Testis (tissue), 2 donors: ENCODE measurements at regions not wholly inside any gene's neighbourhood (a gene's known extent, or its start where the extent isn't known, plus 50 kb on each side); places are given as distances from the start of the nearest gene placed in this dataset.

Source experiments
- DNase-seq: peaks from one replicate; pipeline ENCODE4 v3.0.0-alpha.2; 2019
- H3K27ac ChIP-seq, 2 donors: fragments of 200-600 bp; sonication (generic); one replicate each; pipeline ENCODE4 v1.5.1; 2019
- H3K27me3 ChIP-seq: fragments of 200-600 bp; sonication (generic); one replicate; pipeline ENCODE4 v1.5.1; 2019
- H3K36me3 ChIP-seq: fragments of 200-600 bp; sonication (generic); one replicate; pipeline ENCODE4 v1.5.1; 2017; ENCODE audit warnings: low read depth; ENCODE audit errors: missing control alignments
- H3K4me1 ChIP-seq: fragments of 200-600 bp; sonication (generic); one replicate; pipeline ENCODE4 v1.5.1; 2019
- H3K4me3 ChIP-seq, 2 donors: fragments of 200-600 bp; sonication (generic); one replicate each; pipeline ENCODE4 v1.5.1; 2017 to 2019
- H3K9me3 ChIP-seq: fragments of 200-600 bp; sonication (generic); one replicate; pipeline ENCODE4 v1.5.1; 2017
- POLR2A ChIP-seq: fragments of 450-650 bp; IDR thresholded peaks from one replicate; pipeline ENCODE4 v1.6.1; 2017; ENCODE audit warnings: antibody characterized with exemption, mild to moderate bottlenecking, moderate library complexity
- WGBS, 2 donors: methylation state at CpG; one replicate each; pipeline ENCODE4 v1.1.5; 2018; 5-methylcytosine and 5-hydroxymethylcytosine counted together
- intact Hi-C: fragments of 100-400 bp; cut with DNase I; formaldehyde crosslinking; loops from one replicate; pipeline ENCODE4 v1.15.1; 2023; ENCODE audit warnings: low total_unique reads
- TF ChIP-seq, protein P1 (sequence below), 3 experiments: fragments of 450-650 bp in 2 of 3; fragments of 200-600 bp in 1 of 3; sonication (generic) in 1 of 3; IDR thresholded peaks; one replicate each; pipeline ENCODE4 v1.5.1; 2016 to 2019; ENCODE audit warnings: antibody characterized with exemption in 3 of 3, mild to moderate bottlenecking in 2 of 3, moderate library complexity in 1 of 3

DNA sequence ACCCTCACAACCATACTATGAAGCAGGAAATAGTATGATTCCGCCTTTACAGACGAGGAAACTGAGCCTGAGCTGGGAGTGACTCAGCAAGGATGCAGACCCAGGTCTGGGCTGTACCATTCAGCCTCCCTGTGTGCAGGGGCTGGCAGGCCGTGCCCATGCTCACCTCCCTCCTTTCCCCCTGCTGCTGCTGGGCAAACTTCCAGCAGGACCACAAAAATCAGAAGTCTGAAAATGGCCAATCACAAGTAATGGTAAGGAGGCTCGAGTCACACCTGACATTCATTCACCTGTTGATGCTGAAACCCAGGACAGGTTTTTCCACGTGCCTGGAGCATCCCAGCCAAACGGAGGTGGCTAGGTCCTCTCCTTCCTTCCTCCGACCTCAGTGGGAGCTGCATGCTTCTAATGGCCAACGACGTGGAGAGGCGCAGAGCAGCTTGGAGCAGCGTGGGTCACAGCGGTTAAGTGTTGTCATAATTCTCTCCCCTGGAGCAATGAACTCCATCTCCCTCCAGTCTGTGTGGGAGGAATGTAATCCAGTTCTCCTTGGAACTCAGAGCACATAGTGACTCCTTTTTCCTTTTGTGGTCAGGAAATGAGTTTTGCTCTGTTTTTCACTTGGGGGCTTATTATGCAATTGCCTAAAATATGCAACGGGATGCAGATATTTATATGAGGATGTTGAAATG is 371.7 kb downstream of the BCOR start:
- no peak for DNase-seq
- no peaks in the 10 kb centered on the region for H3K4me1 ChIP-seq
- WGBS, 2 donors, result 47 to 53% methylated on average over 1 to 13 of the region's 13 CpGs
- no peaks in the 10 kb centered on the region for H3K27me3 ChIP-seq
- no peaks in the 10 kb centered on the region for H3K36me3 ChIP-seq
- no peaks in the 10 kb centered on the region for H3K9me3 ChIP-seq
- no peak overlapping the region for H3K4me3 ChIP-seq
- TF ChIP-seq POLR2A, result no peak
- TF ChIP-seq, protein P1, sequence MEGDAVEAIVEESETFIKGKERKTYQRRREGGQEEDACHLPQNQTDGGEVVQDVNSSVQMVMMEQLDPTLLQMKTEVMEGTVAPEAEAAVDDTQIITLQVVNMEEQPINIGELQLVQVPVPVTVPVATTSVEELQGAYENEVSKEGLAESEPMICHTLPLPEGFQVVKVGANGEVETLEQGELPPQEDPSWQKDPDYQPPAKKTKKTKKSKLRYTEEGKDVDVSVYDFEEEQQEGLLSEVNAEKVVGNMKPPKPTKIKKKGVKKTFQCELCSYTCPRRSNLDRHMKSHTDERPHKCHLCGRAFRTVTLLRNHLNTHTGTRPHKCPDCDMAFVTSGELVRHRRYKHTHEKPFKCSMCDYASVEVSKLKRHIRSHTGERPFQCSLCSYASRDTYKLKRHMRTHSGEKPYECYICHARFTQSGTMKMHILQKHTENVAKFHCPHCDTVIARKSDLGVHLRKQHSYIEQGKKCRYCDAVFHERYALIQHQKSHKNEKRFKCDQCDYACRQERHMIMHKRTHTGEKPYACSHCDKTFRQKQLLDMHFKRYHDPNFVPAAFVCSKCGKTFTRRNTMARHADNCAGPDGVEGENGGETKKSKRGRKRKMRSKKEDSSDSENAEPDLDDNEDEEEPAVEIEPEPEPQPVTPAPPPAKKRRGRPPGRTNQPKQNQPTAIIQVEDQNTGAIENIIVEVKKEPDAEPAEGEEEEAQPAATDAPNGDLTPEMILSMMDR (IDR thresholded peaks at IDR 0.05), result no peak
- intact Hi-C loops, result no loop called here
- no peak overlapping the region for H3K27ac ChIP-seq

DNA sequence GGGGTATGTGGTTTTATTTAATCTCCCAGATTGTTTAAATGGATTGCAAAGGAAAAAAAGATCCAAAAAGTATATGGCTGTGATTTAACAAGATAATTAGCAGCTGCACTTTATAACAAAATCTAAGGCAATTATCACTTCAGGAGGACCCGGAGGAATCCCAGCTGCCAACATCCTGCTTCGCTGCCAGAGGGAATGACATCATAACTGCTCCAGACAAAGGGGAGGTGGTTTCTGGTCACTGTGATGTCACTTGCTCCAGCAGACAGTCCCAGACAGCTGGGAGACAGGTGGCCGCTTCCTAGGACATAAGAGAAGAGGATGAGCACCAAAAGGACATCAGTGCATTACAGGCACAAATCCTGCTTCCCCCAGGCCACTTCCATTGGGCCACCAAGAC is 371.0 kb downstream of the BCOR start:
- Histone ChIP-seq H3K4me1 (no peaks in the 10 kb centered on the region), H3K36me3 (no peaks in the 10 kb centered on the region), H3K27ac (no peak overlapping the region), H3K27me3 (no peaks in the 10 kb centered on the region), H3K4me3 (no peak overlapping the region), H3K9me3 (no peaks in the 10 kb centered on the region)
- intact Hi-C loops, result no loop called here
- no peak for DNase-seq
- WGBS, 2 donors, result 63% methylated on average over 3 of the region's 3 CpGs; no CpG with 5 or more reads in 1 of the 2 donors
- TF ChIP-seq POLR2A, result no peak
- TF ChIP-seq, protein P1 (IDR thresholded peaks at IDR 0.05), result no peak

DNA sequence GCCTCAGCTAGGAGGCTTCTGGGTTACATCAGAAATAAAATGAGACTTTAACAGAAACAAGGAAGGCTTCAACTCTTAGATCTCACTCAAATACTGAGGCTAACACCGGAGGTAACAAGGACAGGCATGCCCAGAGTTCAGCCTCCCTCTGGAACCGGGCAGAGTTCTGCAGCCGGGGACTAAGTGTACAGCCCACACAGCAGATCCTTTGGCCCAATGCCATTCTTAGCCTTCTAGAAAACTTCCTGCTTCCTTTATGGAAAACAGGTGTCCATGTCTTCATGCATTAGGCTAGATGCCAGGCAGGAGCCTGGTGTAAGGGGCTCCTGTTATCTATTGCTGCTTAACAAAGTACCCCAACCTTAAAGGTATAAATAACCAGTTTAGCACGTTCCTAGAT is 369.7 kb downstream of the BCOR start:
- Histone ChIP-seq H3K9me3 (no peaks in the 10 kb centered on the region), H3K36me3 (no peaks in the 10 kb centered on the region), H3K27me3 (no peaks in the 10 kb centered on the region), H3K27ac (no peak overlapping the region), H3K4me1 (no peaks in the 10 kb centered on the region), H3K4me3 (no peak overlapping the region)
- intact Hi-C loops, result no loop called here
- DNase-seq, result no peak
- 47% methylated on average over 4 of the region's 4 CpGs; no CpG with 5 or more reads in 1 of the 2 donors for WGBS, 2 donors
- TF ChIP-seq, protein P1 (IDR thresholded peaks at IDR 0.05), result no peak
- no peak for TF ChIP-seq POLR2A

DNA sequence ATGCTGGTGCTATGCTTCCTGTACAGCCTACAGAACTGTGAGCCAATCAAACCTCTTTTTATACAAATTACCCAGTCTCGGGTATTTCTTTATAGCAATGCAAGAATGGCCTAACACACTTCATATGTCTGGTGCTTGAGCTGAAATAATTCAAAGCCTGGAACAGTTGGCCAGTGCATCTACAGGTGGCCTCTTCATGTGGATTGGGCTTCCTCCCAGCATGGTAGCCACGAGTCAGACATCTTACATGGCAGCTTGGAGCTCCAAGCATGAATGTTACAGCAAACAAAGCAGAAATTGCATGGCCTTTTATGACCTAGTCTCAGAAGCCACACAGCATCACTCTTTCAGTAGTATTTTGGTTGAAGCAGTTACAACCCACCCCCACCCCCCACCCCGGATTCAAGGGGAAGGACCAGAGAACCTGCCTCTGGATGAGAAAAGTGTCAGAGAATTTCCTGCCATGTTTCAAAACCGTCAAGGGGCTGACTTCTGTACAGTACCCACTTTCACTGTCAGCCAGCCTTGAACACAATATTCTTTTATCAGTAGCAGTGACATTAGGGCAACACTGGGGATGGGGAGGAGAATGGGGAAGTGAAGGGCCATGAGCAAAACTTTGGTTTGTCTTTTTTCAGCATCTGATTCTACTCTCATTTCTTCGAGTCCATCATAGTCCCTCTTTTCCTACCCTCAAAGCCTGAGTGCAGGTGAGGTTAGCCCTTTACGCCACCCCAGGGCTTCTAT is 368.7 kb downstream of the BCOR start:
- no peak overlapping the region for H3K27ac ChIP-seq
- no peaks in the 10 kb centered on the region for H3K27me3 ChIP-seq
- H3K4me3 ChIP-seq, result no peak overlapping the region
- no peaks in the 10 kb centered on the region for H3K4me1 ChIP-seq
- WGBS, 2 donors, result 85 to 89% methylated on average over 2 to 6 of the region's 6 CpGs
- H3K9me3 ChIP-seq, result no peaks in the 10 kb centered on the region
- no peak for DNase-seq
- no peak for TF ChIP-seq POLR2A
- TF ChIP-seq, protein P1 (IDR thresholded peaks at IDR 0.05), result no peak
- no peaks in the 10 kb centered on the region for H3K36me3 ChIP-seq
- intact Hi-C loops, result no loop called here
